GM19324 (cell line): ENCODE measurements at regions not wholly inside any gene's neighbourhood (a gene's known extent, or its start where the extent isn't known, plus 50 kb on each side); places are given as distances from the start of the nearest gene placed in this dataset.

ENCODE experiments used
- ATAC-seq: cut with Tn5 transposase; IDR thresholded peaks from one replicate; pipeline ENCODE4 v1.9.1; 2021; ENCODE audit warnings: mild to moderate bottlenecking, moderate library complexity; ENCODE audit not compliant: unreplicated experiment, low FRiP score

GRCh38 chr2:236974752-236975151 is 110.9 kb upstream of the COPS8 start:
- ATAC-seq: no peak

- ATAC-seq: no peak
These were observed 109.9 kb upstream of the COPS8 start for GRCh38 chr2:236975766-236976165.

- no peak for ATAC-seq
These were observed 109.2 kb upstream of the COPS8 start for GRCh38 chr2:236976266-236977062.

- no peak for ATAC-seq
These were observed 108.4 kb upstream of the COPS8 start for GRCh38 chr2:236977063-236977851.

- ATAC-seq: no peak
These were observed 107.8 kb upstream of the COPS8 start for GRCh38 chr2:236977852-236978398.

GRCh38 chr2:236979664-236980063 is 106.0 kb upstream of the COPS8 start:
- ATAC-seq: no peak

- ATAC-seq: no peak
These were observed 104.7 kb upstream of the COPS8 start for GRCh38 chr2:236980961-236981360.

- no peak for ATAC-seq
These were observed 103.8 kb upstream of the COPS8 start for GRCh38 chr2:236981701-236982485.

- no peak for ATAC-seq
These were observed 102.8 kb upstream of the COPS8 start for GRCh38 chr2:236982693-236983455.

- no peak for ATAC-seq
These were observed 101.6 kb upstream of the COPS8 start for GRCh38 chr2:236984046-236984445.

- no peak for ATAC-seq
These were observed 99.8 kb upstream of the COPS8 start for GRCh38 chr2:236985761-236986339.

GRCh38 chr2:236986524-236987330 is 99.0 kb upstream of the COPS8 start:
- ATAC-seq: no peak

- ATAC-seq: no peak
These were observed 97.5 kb upstream of the COPS8 start for GRCh38 chr2:236988216-236988615.

- no peak for ATAC-seq
These were observed 96.7 kb upstream of the COPS8 start for GRCh38 chr2:236988690-236989624.

- ATAC-seq: no peak
These were observed 95.1 kb upstream of the COPS8 start for GRCh38 chr2:236990552-236990951.

- ATAC-seq: no peak
These were observed 93.8 kb upstream of the COPS8 start for GRCh38 chr2:236991874-236992273.

GRCh38 chr2:236993286-236993685 is 92.4 kb upstream of the COPS8 start:
- no peak for ATAC-seq

- no peak for ATAC-seq
These were observed 91.3 kb upstream of the COPS8 start for GRCh38 chr2:236994361-236994760.
